HG03457 (cell line): ENCODE measurements at regions not wholly inside any gene's neighbourhood (a gene's known extent, or its start where the extent isn't known, plus 50 kb on each side); places are given as distances from the start of the nearest gene placed in this dataset.

Source experiments
- ATAC-seq: cut with Tn5 transposase; IDR thresholded peaks from one replicate; pipeline ENCODE4 v1.9.1; 2021; ENCODE audit warnings: moderate number of reproducible peaks; ENCODE audit not compliant: unreplicated experiment

DNA sequence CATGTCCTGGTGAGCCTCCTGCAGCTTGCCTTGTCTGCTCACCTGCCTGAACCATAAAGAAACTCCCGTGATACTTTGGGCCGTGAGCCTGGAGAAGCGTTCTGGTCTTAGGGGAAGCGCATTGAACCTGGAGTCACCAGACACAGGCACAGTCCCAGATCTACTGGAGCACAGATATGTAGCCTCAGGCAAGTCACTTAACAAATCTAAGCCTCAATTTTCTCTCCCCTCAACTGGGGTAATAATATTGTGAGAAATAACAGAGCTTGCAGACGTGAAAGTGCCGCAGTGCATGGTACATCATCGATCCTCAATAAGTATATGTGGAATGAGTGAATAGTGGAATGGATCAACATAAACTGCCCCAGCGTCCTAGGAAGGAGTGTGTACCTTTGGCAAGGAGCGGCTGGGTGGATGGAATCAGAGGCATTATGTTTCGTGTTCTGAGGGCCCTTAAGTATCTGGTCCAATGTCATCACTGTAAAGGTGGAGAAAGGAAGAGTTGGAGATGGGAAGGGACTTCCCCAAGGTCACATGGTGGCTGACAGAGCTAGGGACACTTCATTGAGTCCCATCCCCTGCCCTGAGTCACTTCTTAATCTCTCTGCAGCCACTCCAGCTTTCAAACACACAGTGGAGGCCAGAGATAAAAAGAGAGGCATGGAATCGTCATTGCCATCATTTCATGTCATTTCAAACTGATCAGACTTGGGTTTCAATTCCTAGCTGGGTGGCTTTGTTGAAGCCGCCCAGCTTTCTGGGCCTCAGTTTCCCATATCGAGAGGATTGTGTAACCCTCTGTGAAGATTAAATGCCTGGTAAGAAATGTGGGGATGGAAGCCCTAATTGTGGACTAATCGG is 172.4 kb downstream of the DDX1 start:
- no peak for ATAC-seq

DNA sequence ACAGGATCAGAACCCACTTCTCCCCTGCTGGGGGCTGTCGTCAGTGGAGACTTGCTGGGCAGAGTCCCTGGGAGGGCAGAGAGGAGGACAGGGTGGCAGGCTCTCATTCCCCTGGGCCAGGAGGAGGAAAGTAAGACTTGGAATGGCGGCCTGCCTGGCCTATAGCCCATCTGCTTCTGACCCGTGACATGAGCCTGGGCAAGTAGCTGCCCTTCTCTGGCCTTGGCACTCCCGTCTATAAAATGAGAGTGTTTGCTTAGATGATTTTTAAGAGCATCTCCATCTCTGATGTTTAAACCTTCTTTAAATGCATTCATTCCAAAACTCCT is 173.0 kb downstream of the DDX1 start:
- no peak for ATAC-seq

GRCh38 chr2:15765211-15765610 is 173.5 kb downstream of the DDX1 start:
- ATAC-seq: no peak

DNA sequence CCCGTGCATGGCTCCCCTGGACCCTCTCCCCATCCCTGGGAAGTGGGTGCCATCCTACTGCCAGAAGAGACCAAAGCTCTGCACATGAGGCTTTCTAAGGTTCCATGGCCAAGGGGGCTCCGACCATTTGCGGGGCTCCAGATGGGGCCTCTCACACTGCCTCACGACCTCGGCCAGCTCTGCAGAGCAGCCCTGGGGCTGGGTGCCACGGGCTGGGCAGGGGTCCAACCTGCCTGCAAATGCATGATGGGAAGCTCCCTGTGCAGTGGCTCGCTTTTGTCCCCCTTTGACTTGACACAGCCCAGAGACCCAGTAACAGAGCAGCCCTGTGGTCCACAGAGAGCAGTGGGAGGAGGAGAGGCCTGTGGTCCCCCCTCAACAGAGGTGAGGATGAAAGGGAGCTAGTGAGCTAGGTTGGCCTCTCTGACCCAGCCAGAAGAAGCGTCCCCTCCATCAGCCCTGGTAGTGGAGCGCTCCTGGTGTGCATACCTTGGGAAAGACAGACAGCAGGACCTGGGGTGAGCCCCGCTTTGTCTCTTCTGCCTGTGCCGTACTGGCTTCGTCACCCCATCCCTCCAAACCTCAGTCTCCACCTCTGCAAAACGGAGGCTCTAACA is 174.1 kb downstream of the DDX1 start:
- no peak for ATAC-seq

DNA sequence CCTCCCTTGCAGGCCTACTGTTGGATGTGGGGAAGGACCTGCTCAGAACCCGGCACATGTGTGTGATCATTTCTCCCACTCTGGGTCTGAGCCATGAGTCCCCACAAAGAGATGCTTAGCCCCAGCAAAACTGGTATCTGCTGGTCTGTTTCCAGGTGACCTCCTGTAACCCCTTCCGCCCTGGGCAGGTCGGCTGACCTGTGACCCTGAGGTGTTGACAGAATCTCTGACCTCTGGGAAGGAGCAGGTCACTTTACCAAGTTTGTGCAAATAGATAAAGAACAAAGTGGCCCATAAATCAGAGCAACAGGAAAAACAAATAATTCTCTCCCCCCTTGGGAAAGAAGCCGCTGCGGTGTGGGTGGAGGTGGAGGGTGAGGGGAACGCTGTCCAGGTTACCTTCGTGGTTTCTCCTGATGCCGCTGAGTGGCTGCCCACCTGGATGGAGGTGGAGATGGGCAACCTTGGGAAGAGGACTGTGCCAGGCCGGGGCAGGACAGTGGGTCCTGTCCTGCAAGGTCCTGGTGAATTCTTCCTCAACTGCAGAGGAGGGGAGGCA is 174.0 kb upstream of the MYCN start:
- no peak for ATAC-seq

- ATAC-seq: no peak
These were observed 173.3 kb upstream of the MYCN start for GRCh38 chr2:15766911-15767597.

DNA sequence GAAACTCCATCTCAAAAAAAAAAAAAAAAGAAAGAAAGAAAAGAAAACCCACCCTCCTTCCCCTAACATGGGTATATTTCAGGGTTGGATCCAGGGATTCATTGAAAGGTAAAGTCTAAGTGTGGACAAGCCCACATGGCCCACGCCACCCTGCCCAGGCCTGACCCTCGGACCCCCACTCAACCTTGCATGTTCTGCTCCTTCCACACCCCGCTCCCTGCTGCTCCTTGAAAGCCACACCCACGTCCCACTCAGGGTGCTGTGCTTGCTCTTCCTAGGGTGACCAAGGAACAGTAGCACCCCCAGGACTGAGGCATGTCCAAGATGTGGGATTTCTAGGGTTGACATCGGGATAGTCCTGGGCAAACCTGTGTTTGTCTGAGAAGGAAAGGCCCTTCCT is 172.7 kb upstream of the MYCN start:
- no peak for ATAC-seq

GRCh38 chr2:15768142-15768541 is 172.2 kb upstream of the MYCN start:
- no peak for ATAC-seq

DNA sequence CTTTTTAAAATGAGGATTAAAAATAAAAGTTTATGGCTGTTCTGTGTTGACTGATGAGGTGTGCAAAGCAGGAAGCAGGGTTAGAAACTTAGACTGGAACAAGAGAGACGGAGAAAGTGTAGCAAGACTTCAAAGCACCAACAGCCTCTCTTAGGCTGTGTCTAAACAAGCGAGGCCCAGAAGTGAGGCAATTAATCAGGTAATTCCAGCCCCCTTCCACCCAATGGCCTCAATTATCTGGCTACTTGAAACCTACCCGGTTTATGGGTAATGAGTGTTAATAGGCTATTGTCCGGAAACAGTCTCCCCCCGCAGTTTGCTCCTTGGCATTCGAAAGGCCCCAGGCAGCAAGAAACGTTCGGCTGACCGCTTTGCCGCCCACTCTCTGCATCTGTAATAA is 171.7 kb upstream of the MYCN start:
- no peak for ATAC-seq

DNA sequence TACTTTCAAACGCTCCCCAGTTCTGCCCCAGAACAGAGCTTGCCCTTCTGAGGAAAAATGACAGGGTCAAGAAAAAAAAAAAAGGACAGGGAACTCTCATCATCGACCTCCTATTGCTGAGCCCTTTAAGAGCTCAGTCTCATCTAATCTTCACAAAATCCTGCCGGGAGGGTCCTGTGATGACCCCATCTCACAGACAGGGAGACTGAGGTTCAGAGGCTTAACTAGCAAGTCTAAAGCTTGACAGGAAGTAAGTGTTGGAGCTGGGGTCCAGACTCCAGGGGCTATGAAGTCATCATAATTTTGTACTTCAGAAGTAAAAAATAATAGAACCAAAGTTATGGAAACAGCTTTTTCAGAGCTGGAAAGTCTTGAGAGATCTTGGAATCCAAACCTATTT is 171.1 kb upstream of the MYCN start:
- no peak for ATAC-seq

GRCh38 chr2:15769676-15770547 is 170.4 kb upstream of the MYCN start:
- no peak for ATAC-seq

- no peak for ATAC-seq
These were observed 169.7 kb upstream of the MYCN start for GRCh38 chr2:15770606-15771005.

GRCh38 chr2:15771124-15771523 is 169.2 kb upstream of the MYCN start:
- no peak for ATAC-seq

GRCh38 chr2:15772086-15772595 is 168.2 kb upstream of the MYCN start:
- ATAC-seq: no peak

- no peak for ATAC-seq
These were observed 167.7 kb upstream of the MYCN start for GRCh38 chr2:15772681-15773080.

DNA sequence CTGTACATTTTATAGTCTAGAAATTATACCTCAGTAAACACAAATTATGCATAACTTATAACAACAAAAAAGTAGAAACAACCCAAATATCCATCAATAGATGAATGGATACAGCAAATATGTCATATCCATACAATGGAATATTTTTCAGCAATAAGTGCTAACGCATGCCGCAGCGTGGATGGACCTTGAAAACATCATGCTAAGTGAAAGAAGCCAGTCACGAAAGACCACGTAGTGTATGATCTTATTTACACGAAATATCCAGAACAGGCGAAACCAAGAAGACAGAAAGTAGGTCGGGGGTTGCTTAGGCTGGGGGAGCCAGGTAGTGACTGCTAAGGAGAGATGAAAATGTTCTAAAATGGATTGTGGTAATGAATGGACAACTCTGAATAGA is 167.1 kb upstream of the MYCN start:
- ATAC-seq: no peak

GRCh38 chr2:15773846-15774245 is 166.5 kb upstream of the MYCN start:
- no peak for ATAC-seq

DNA sequence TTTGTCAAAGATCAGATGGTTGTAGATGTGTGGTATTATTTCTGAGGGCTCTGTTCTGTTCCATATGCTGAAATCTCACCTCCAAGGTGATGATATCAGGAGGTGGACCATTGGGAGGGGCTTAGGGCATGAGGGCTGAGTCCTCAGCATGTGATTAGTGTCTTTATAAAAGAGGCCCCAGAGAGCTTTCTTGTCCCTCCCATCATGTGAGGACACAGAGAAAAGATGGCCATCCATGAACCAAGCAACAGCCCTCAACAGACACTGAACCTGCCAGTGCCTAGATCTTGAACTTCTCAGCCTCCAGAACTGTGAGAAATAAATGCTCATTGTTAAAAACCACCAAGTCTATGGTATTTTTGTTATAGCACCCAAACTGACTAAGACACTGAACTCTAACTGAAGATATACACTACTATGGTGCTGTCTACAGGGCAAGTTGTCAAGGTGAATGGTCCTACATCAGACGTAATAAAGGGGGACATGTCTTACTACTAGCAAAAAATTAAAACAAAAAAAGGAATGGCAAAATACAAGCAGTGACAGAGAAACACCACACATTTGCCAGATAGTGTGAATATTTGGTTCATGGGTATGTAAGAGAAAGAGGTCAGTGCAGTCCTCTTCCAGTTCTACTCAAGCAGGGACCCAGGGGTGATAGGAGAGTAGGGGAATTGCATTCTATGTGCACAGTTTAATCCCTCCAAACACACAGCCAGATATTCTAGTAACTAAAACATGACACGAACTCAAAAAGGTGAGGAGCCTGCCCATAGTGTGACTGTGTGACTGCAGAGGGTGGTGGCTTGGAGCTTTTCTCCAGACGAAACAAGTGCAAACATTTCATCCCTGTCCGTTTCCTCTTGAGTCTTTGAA is 164.4 kb upstream of the MYCN start:
- no peak for ATAC-seq

- ATAC-seq: no peak
These were observed 163.8 kb upstream of the MYCN start for GRCh38 chr2:15776629-15776919.
